K562 (cell line): ENCODE measurements at regions not wholly inside any gene's neighbourhood (a gene's known extent, or its start where the extent isn't known, plus 50 kb on each side); places are given as distances from the start of the nearest gene placed in this dataset.

Experiments
- ATAC-seq: fragments of 200-7000 bp; cut with Tn5 transposase; 3 replicates; pipeline ENCODE4 v1.9.1; 2020; ENCODE audit warnings: moderate library complexity
- BruUV-seq: library from RNA; stranded (reverse); fragments of 400-500 nt; replicated peaks from 2 replicates; lab custom pipeline; 2021; lab: Mats Ljungman, UMichigan
- CTCF ChIA-PET: fragments of 300-600 bp; formaldehyde crosslinking; extraction: SDS; loops from one replicate; lab custom pipeline; 2021; ENCODE audit warnings: low intra/inter-chr PET ratio; lab: Yijun Ruan, JAX
- POLR2A ChIA-PET: fragments of 300-600, 350-650 bp; sonication (Branson Sonifier 250); formaldehyde crosslinking; extraction: SDS; loops from one replicate; lab custom pipeline; 2021; ENCODE audit warnings: antibody characterized with exemption, inconsistent platforms; lab: Yijun Ruan, JAX
- DNase-seq, 4 experiments: peaks; one replicate each; pipeline versions ENCODE4 v3.0.0 to v3.0.0-alpha.2; 2011 to 2018; ENCODE audit warnings: low spot score in 3 of 4, mixed read lengths in 3 of 4; ENCODE audit errors: extremely low read depth in 1 of 4
- FAIRE-seq: peaks from 2 replicates; lab custom pipeline; 2011; peaks lifted over from hg19 to GRCh38; lab: Jason Lieb, UNC
- H2AFZ ChIP-seq: 2 replicates; pipeline ENCODE4 v1.6.0; 2011; ENCODE audit warnings: low read depth, low read length, control low read depth, inconsistent platforms
- H3K27ac ChIP-seq: fragments of 200-600 bp; 3 replicates; pipeline ENCODE4 v1.8.0; 2011; ENCODE audit warnings: low read depth, mild to moderate bottlenecking, control low read depth, inconsistent platforms, low read length, moderate library complexity, mixed read lengths; ENCODE audit errors: extremely low read depth
- H3K27me3 ChIP-seq, 2 experiments: fragments of 300-600 bp in 1 of 2; 2 replicates in 1 of 2; 3 replicates in 1 of 2; pipeline versions ENCODE4 v1.6.0 to v1.8.0; 2011; ENCODE audit warnings: inconsistent platforms in 2 of 2, low read length in 2 of 2, mild to moderate bottlenecking in 1 of 2, mixed read lengths in 1 of 2, moderate library complexity in 1 of 2; ENCODE audit not compliant: control insufficient read depth in 2 of 2, insufficient read depth in 2 of 2
- H3K36me3 ChIP-seq: fragments of 300-600 bp; 3 replicates; pipeline ENCODE4 v1.8.0; 2011; ENCODE audit warnings: mild to moderate bottlenecking, low read length, inconsistent platforms; ENCODE audit not compliant: control insufficient read depth, insufficient read depth
- H3K4me1 ChIP-seq, 2 experiments: fragments of 200-600 bp in 1 of 2; replicated peaks in 1 of 2; 2 replicates in 1 of 2; 3 replicates in 1 of 2; pipeline versions ENCODE4 v1.5.1 to v1.8.0; 2011; ENCODE audit warnings: inconsistent platforms in 2 of 2, low read length in 2 of 2, mild to moderate bottlenecking in 1 of 2, mixed read lengths in 1 of 2, moderate library complexity in 1 of 2; ENCODE audit not compliant: control insufficient read depth in 2 of 2, insufficient read depth in 2 of 2
- H3K4me2 ChIP-seq: 2 replicates; pipeline ENCODE4 v1.6.1; 2011; ENCODE audit warnings: low read length, control low read depth, inconsistent platforms, mixed read lengths; ENCODE audit not compliant: insufficient read depth
- H3K4me3 ChIP-seq: fragments of 200-600 bp; sonication (generic), shearing (Covaris generic); 2 replicates; pipeline ENCODE4 v1.5.1; 2016; ENCODE audit warnings: control low read depth, inconsistent platforms
- H3K79me2 ChIP-seq: fragments of 200-600 bp; 3 replicates; pipeline ENCODE4 v1.8.0; 2011; ENCODE audit warnings: low read length, inconsistent platforms; ENCODE audit not compliant: control insufficient read depth, insufficient read depth
- H3K9ac ChIP-seq, 2 experiments: 2 replicates each; pipeline versions ENCODE4 v1.6.0 to v1.6.1; 2011; ENCODE audit warnings: low read depth in 2 of 2, low read length in 2 of 2, control low read depth in 1 of 2, inconsistent platforms in 1 of 2, mild to moderate bottlenecking in 1 of 2, mixed read lengths in 1 of 2; ENCODE audit not compliant: insufficient read depth in 1 of 2
- H3K9me1 ChIP-seq: one replicate; pipeline ENCODE4 v1.6.0; 2011; ENCODE audit warnings: inconsistent platforms, mild to moderate bottlenecking, low read length, moderate library complexity; ENCODE audit not compliant: control insufficient read depth, insufficient read depth
- H3K9me3 ChIP-seq: replicated peaks from 2 replicates; pipeline ENCODE4 v1.5.1; 2011; ENCODE audit warnings: low read depth, low read length, inconsistent platforms; ENCODE audit not compliant: control insufficient read depth, insufficient read depth
- H4K20me1 ChIP-seq: replicated peaks from 2 replicates; pipeline ENCODE4 v1.6.1; 2011; ENCODE audit warnings: low read length, inconsistent platforms, mixed read lengths; ENCODE audit not compliant: control insufficient read depth, insufficient read depth
- KHSRP ChIP-seq: fragments of 450-650 bp; IDR thresholded peaks from 2 replicates; pipeline ENCODE4 v1.6.1; 2017
- WGBS: fragments of 100-300 bp; shearing (Covaris generic); methylation state at CpG from one replicate; pipeline ENCODE4 v1.1.6; 2016; ENCODE audit warnings: low coverage, mixed read lengths; ENCODE audit not compliant: insufficient coverage; ENCODE audit errors: missing lambda C conversion rate; 5-methylcytosine and 5-hydroxymethylcytosine counted together
- in situ Hi-C: fragments of 300-500 bp; cut with MboI; formaldehyde crosslinking; loops from 4 replicates; pipeline ENCODE4 v1.15.0; 2018; ENCODE audit warnings: inconsistent platforms, mixed read lengths
- intact Hi-C: fragments of 100-400 bp; cut with micrococcal nuclease; formaldehyde crosslinking; loops from 2 replicates; pipeline ENCODE4 v1.14.2; 2022
- TF ChIP-seq, protein P1 (sequence below): fragments of 250-450 bp; sonication (Bioruptor Pico); IDR thresholded peaks from 2 replicates; pipeline ENCODE4 v1.8.0; 2021; ENCODE audit warnings: mild to moderate bottlenecking, moderate library complexity
- TF ChIP-seq, protein P2 (sequence below): fragments of 200-800 bp; sonication (Bioruptor generic); IDR thresholded peaks from 2 replicates; pipeline ENCODE4 v1.6.1; 2017; ENCODE audit warnings: missing genetic modification characterization, missing compliant biosample characterization
- TF ChIP-seq, protein P3 (sequence below): sonication (generic); formaldehyde crosslinking; IDR thresholded peaks from 2 replicates; pipeline ENCODE4 v1.5.0; 2020; ENCODE audit warnings: missing genetic modification reagents

DNA sequence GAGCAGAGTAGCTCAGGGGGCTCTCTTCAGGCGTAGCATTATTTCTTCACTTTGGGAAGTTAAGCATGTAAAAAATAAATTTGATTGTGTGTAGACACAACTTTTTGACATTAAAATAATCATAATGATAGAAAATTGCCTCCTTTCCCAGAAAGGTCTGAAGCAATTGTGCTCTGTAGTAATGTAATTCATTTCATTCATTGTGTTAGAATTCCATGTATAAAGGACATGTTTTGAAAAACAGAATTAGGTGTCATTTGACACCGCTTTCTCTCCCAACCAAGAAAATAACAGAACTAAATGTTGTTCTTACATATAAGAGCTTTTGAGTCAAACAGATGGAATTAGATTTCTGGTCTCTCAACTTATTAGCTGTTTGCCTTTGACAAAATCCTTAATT lies 1064.2 kb upstream of the FAM98A start (continued):
- TF ChIP-seq, protein P1, sequence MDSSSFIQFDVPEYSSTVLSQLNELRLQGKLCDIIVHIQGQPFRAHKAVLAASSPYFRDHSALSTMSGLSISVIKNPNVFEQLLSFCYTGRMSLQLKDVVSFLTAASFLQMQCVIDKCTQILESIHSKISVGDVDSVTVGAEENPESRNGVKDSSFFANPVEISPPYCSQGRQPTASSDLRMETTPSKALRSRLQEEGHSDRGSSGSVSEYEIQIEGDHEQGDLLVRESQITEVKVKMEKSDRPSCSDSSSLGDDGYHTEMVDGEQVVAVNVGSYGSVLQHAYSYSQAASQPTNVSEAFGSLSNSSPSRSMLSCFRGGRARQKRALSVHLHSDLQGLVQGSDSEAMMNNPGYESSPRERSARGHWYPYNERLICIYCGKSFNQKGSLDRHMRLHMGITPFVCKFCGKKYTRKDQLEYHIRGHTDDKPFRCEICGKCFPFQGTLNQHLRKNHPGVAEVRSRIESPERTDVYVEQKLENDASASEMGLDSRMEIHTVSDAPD (CRISPR knock-in tag), result no peak
- TF ChIP-seq, protein P2, sequence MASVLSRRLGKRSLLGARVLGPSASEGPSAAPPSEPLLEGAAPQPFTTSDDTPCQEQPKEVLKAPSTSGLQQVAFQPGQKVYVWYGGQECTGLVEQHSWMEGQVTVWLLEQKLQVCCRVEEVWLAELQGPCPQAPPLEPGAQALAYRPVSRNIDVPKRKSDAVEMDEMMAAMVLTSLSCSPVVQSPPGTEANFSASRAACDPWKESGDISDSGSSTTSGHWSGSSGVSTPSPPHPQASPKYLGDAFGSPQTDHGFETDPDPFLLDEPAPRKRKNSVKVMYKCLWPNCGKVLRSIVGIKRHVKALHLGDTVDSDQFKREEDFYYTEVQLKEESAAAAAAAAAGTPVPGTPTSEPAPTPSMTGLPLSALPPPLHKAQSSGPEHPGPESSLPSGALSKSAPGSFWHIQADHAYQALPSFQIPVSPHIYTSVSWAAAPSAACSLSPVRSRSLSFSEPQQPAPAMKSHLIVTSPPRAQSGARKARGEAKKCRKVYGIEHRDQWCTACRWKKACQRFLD (CRISPR knock-in tag), result no peak

DNA sequence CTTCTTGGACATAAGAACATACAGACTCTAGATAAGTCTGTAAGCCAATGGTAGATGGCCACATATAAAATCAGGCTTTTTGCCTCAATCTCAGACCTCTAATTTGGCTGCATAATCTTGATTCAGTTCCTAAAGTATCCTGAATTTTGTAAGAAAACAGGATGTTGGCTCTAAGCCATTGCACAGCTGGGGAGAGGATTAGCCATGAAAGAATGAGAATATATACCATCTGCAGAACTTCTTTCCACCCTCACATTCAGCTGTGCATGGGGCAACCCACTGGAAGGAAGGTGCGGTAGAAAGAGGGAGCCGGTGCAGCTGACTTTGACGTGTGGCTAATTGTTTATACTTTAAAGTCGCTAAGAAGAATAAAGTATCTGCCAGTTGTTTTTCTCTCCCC lies 1061.6 kb upstream of the FAM98A start:
- Histone ChIP-seq H3K36me3 (no peaks in the 10 kb centered on the region), H3K4me3 (no peak overlapping the region), H3K27ac (no peak overlapping the region), H3K9me1 (no peaks in the 10 kb centered on the region), H3K4me2 (no peak overlapping the region), H3K4me1 (no peaks in the 10 kb centered on the region), H3K79me2 (no peaks in the 10 kb centered on the region), H3K9ac (no peak overlapping the region), H4K20me1 (no peaks in the 10 kb centered on the region), H3K9me3 (no peaks in the 10 kb centered on the region), H3K27me3 (no peaks in the 10 kb centered on the region), H2AFZ (no peak overlapping the region)
- intact Hi-C loops (no loop called here), in situ Hi-C loops (no loop called here)
- WGBS, result 4% methylated on average over 4 of the region's 4 CpGs
- ChIA-PET CTCF (no interaction called here), POLR2A (no interaction called here)
- FAIRE-seq (no peak), DNase-seq (no peak), ATAC-seq (no peak)
- no TSS peak for BruUV-seq
- TF ChIP-seq, protein P3, sequence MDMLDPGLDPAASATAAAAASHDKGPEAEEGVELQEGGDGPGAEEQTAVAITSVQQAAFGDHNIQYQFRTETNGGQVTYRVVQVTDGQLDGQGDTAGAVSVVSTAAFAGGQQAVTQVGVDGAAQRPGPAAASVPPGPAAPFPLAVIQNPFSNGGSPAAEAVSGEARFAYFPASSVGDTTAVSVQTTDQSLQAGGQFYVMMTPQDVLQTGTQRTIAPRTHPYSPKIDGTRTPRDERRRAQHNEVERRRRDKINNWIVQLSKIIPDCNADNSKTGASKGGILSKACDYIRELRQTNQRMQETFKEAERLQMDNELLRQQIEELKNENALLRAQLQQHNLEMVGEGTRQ (CRISPR knock-in tag), result no peak
- no peak for TF ChIP-seq KHSRP
- TF ChIP-seq, all 486 proteins: peak for 0
